Endothelial cell of umbilical vein (primary cell): ENCODE measurements at regions not wholly inside any gene's neighbourhood (a gene's known extent, or its start where the extent isn't known, plus 50 kb on each side); places are given as distances from the start of the nearest gene placed in this dataset.

Experiments used
- MAX ChIP-seq: IDR thresholded peaks from 2 replicates; pipeline ENCODE4 v1.6.1; 2011; ENCODE audit not compliant: insufficient read depth, insufficient read length
- MYC ChIP-seq: IDR thresholded peaks from one replicate; pipeline ENCODE4 v1.6.1; 2011; ENCODE audit warnings: mild to moderate bottlenecking, low read depth, low read length
- TF ChIP-seq, protein P1 (sequence below), 2 donors: IDR thresholded peaks; 1 replicate in 1 of 2; 2 replicates in 1 of 2; pipeline ENCODE4 v1.5.1; 2011; ENCODE audit warnings: low read length in 2 of 2, mild to moderate bottlenecking in 2 of 2, moderate library complexity in 2 of 2, control low read depth in 1 of 2, inconsistent platforms in 1 of 2, low read depth in 1 of 2; ENCODE audit not compliant: insufficient read depth in 1 of 2; ENCODE audit errors: extremely low read depth in 1 of 2

DNA sequence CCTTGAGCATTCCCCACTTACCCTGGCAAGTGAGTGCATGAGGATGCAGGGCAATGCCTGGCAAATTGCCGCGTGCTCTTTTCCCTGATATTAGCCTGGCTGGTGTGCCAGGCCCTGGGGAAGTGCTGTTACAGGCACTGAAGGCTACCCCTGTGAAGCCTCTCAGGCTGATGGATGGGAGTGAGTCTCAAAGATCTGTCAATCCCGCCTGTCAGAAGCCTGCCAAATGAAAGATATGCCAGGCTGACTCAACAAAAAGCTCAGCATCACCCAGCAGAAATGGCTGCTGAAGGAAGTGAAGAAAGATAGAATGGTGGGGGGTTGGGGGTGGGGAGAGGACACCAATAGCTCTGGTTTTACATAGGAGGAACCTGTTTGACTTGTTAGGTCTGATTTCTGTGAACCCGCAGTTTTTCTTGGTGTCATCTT, 112.1 kb downstream of the LACC1 start:
- TF ChIP-seq, protein P1, sequence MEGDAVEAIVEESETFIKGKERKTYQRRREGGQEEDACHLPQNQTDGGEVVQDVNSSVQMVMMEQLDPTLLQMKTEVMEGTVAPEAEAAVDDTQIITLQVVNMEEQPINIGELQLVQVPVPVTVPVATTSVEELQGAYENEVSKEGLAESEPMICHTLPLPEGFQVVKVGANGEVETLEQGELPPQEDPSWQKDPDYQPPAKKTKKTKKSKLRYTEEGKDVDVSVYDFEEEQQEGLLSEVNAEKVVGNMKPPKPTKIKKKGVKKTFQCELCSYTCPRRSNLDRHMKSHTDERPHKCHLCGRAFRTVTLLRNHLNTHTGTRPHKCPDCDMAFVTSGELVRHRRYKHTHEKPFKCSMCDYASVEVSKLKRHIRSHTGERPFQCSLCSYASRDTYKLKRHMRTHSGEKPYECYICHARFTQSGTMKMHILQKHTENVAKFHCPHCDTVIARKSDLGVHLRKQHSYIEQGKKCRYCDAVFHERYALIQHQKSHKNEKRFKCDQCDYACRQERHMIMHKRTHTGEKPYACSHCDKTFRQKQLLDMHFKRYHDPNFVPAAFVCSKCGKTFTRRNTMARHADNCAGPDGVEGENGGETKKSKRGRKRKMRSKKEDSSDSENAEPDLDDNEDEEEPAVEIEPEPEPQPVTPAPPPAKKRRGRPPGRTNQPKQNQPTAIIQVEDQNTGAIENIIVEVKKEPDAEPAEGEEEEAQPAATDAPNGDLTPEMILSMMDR (IDR thresholded peaks at IDR 0.05; ENCODE audit: extremely low read depth in 1 of 2, insufficient read depth in 1 of 2, low read depth in 1 of 2, low read length in 2 of 2): no peak
- TF ChIP-seq MAX (no peak), MYC (no peak)
